ENCODE measurements at regions not wholly inside any gene's neighbourhood (a gene's known extent, or its start where the extent isn't known, plus 50 kb on each side); places are given as distances from the start of the nearest gene placed in this dataset.

GRCh38 chr5:164998142-164998541, 1492.7 kb downstream of the MAT2B start:
- CTCF ChIA-PET, result no interaction called here
- no peak overlapping the region for H3K9ac ChIP-seq (replicated peaks; ENCODE audit: extremely low read depth, insufficient read depth, low read length)
- H2AFZ ChIP-seq (ENCODE audit: low read depth, low read length), result no peak overlapping the region
- no peaks in the 10 kb centered on the region for H4K20me1 ChIP-seq (replicated peaks; ENCODE audit: control insufficient read depth, extremely low read depth, insufficient read depth, low read length)
- no peak overlapping the region for H3K4me2 ChIP-seq (ENCODE audit: insufficient read depth, low read length)
- H3K27ac ChIP-seq (ENCODE audit: insufficient read depth, low read depth, low read length), result no peak overlapping the region
- DNase-seq (ENCODE audit: low read depth, low spot score) (no peak), FAIRE-seq (no peak)
- H3K79me2 ChIP-seq (ENCODE audit: control insufficient read depth, insufficient read depth, low read length), result no peaks in the 10 kb centered on the region
- no peaks in the 10 kb centered on the region for H3K36me3 ChIP-seq (ENCODE audit: control insufficient read depth in 2 of 2, extremely low read depth in 1 of 2, insufficient read depth in 2 of 2, low read length in 2 of 2)
- intact Hi-C loops (cut with micrococcal nuclease), result no loop called here
- no TSS peak for BruUV-seq (replicated peaks)
- no peak for TF ChIP-seq GATA2 (IDR thresholded peaks at IDR 0.05; ENCODE audit: insufficient read depth, insufficient read length, low read depth, low read length)
- no peak for TF ChIP-seq POLR2A (IDR thresholded peaks at IDR 0.05; ENCODE audit: low read depth, low read length)
- no peak for TF ChIP-seq CTCF (IDR thresholded peaks at IDR 0.05; ENCODE audit: extremely low read depth in 1 of 2, insufficient read depth in 1 of 2, low read depth in 1 of 2, low read length in 2 of 2)
- TF ChIP-seq POLR2AphosphoS5 (IDR thresholded peaks at IDR 0.05; ENCODE audit: insufficient read depth, low read depth, low read length), result no peak
- TF ChIP-seq MYC (IDR thresholded peaks at IDR 0.05; ENCODE audit: low read depth, low read length), result no peak
- TF ChIP-seq JUN (IDR thresholded peaks at IDR 0.05; ENCODE audit: borderline replicate concordance, insufficient read depth, insufficient read length, low read depth), result no peak
- TF ChIP-seq EZH2 (IDR thresholded peaks at IDR 0.05; ENCODE audit: borderline replicate concordance, low read depth, low read length, severe bottlenecking), result no peak
- TF ChIP-seq, protein P1, sequence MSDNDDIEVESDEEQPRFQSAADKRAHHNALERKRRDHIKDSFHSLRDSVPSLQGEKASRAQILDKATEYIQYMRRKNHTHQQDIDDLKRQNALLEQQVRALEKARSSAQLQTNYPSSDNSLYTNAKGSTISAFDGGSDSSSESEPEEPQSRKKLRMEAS (IDR thresholded peaks at IDR 0.05; ENCODE audit: insufficient read depth, insufficient read length), result no peak
- no peak for TF ChIP-seq FOS (IDR thresholded peaks at IDR 0.05; ENCODE audit: borderline replicate concordance, insufficient read depth, low read length)
- H3K9me3 ChIP-seq (replicated peaks; ENCODE audit: control insufficient read depth, insufficient read depth, low read length), result no peaks in the 10 kb centered on the region
- no peak overlapping the region for H3K4me3 ChIP-seq (replicated peaks in 1 of 3; ENCODE audit: insufficient read depth in 1 of 3, low read depth in 1 of 3, low read length in 3 of 3)
- no peaks in the 10 kb centered on the region for H3K4me1 ChIP-seq (ENCODE audit: control insufficient read depth, extremely low read depth, insufficient read depth, low read length)
- POLR2A ChIA-PET, result no interaction called here
- no peaks in the 10 kb centered on the region for H3K27me3 ChIP-seq (ENCODE audit: control insufficient read depth in 2 of 2, insufficient read depth in 2 of 2, low read length in 2 of 2)
- H3K9me1 ChIP-seq (replicated peaks; ENCODE audit: control insufficient read depth, extremely low read depth, insufficient read depth, low read length), result no peaks in the 10 kb centered on the region
- dilution Hi-C loops (cut with MboI; ENCODE audit: extremely low pct_ligation_motif_present, low sequenced_read_pairs), result no loop called here

Measured in endothelial cell of umbilical vein (primary cell).